ENCODE measurements at regions not wholly inside any gene's neighbourhood (a gene's known extent, or its start where the extent isn't known, plus 50 kb on each side); places are given as distances from the start of the nearest gene placed in this dataset.
"Not testable (repeated sequence)": the region's sequence is repeated elsewhere in the genome, so short reads cannot be mapped to it uniquely, and the experiment has no call there.

DNA sequence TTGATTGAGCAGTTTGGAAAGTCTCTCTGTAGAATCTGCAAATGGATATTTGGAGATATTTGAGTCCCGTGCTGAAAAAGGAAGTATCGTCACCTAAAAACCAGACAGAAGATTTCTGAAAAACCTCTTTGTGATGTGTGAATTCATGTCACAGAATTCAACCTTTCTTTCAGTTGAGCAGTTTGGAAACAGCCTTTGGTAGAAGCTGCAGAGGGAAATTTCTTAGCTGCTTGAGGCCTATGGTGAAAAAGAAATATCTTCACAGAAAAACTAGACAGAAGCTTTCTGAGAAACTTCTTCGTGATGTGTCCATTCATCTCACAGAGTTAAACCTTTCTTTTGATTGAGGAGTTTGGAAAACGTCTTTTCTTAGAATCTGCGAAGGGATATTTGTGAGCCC is 3022.7 kb downstream of the TUBA3C start:
- TF ChIP-seq, protein P1, sequence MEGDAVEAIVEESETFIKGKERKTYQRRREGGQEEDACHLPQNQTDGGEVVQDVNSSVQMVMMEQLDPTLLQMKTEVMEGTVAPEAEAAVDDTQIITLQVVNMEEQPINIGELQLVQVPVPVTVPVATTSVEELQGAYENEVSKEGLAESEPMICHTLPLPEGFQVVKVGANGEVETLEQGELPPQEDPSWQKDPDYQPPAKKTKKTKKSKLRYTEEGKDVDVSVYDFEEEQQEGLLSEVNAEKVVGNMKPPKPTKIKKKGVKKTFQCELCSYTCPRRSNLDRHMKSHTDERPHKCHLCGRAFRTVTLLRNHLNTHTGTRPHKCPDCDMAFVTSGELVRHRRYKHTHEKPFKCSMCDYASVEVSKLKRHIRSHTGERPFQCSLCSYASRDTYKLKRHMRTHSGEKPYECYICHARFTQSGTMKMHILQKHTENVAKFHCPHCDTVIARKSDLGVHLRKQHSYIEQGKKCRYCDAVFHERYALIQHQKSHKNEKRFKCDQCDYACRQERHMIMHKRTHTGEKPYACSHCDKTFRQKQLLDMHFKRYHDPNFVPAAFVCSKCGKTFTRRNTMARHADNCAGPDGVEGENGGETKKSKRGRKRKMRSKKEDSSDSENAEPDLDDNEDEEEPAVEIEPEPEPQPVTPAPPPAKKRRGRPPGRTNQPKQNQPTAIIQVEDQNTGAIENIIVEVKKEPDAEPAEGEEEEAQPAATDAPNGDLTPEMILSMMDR (conservative IDR thresholded peaks at IDR 0.05; ENCODE audit: low read length) = not testable (repeated sequence)
- TF ChIP-seq EZH2phosphoT487 (IDR thresholded peaks at IDR 0.05; ENCODE audit: borderline replicate concordance, low read depth, low read length) = not testable (repeated sequence)

All from OCI-LY7 (cell line).